Astrocyte (in vitro differentiated cells and primary cell): ENCODE measurements at regions not wholly inside any gene's neighbourhood (a gene's known extent, or its start where the extent isn't known, plus 50 kb on each side); places are given as distances from the start of the nearest gene placed in this dataset.

Experiments
- DNase-seq: peaks from one replicate; pipeline ENCODE4 v3.0.0-alpha.2; 2010; ENCODE audit warnings: low read depth
- FAIRE-seq: peaks from 2 replicates; lab custom pipeline; 2011; peaks lifted over from hg19 to GRCh38; lab: Jason Lieb, UNC
- H2AFZ ChIP-seq: 2 replicates; pipeline ENCODE4 v1.6.0; 2012; ENCODE audit warnings: low read depth, low read length, inconsistent platforms
- H3K27ac ChIP-seq: 2 replicates; pipeline ENCODE4 v1.5.1; 2011; ENCODE audit warnings: low read depth, low read length, inconsistent platforms
- H3K27me3 ChIP-seq: 2 replicates; pipeline ENCODE4 v1.6.0; 2011; ENCODE audit warnings: low read length, inconsistent platforms; ENCODE audit not compliant: insufficient read depth
- H3K36me3 ChIP-seq: 2 replicates; pipeline ENCODE4 v1.5.1; 2011; ENCODE audit warnings: low read length, inconsistent platforms; ENCODE audit not compliant: insufficient read depth
- H3K4me1 ChIP-seq: 2 replicates; pipeline ENCODE4 v1.5.1; 2011; ENCODE audit warnings: low read length, inconsistent platforms; ENCODE audit not compliant: insufficient read depth
- H3K4me2 ChIP-seq: 2 replicates; pipeline ENCODE4 v1.6.0; 2012; ENCODE audit warnings: low read length, inconsistent platforms
- H3K4me3 ChIP-seq: 2 replicates; pipeline ENCODE4 v1.5.1; 2011; ENCODE audit warnings: low read depth, mild to moderate bottlenecking, low read length, inconsistent platforms; ENCODE audit not compliant: insufficient read depth
- H3K79me2 ChIP-seq: 2 replicates; pipeline ENCODE4 v1.6.0; 2012; ENCODE audit warnings: mild to moderate bottlenecking, low read length, inconsistent platforms; ENCODE audit not compliant: insufficient read depth
- H3K9ac ChIP-seq: 2 replicates; pipeline ENCODE4 v1.6.0; 2012; ENCODE audit warnings: mild to moderate bottlenecking, low read length, inconsistent platforms
- H3K9me3 ChIP-seq: 2 replicates; pipeline ENCODE4 v1.5.1; 2012; ENCODE audit warnings: low read depth, mild to moderate bottlenecking, low read length, inconsistent platforms; ENCODE audit not compliant: insufficient read depth
- H4K20me1 ChIP-seq: 2 replicates; pipeline ENCODE4 v1.6.0; 2012; ENCODE audit warnings: low read length, inconsistent platforms; ENCODE audit not compliant: insufficient read depth
- H3K27ac Mint-ChIP-seq: one replicate; pipeline ENCODE4 v1.8.0; 2021; ENCODE audit warnings: mild to moderate bottlenecking, mixed read lengths; ENCODE audit not compliant: unreplicated experiment
- H3K27me3 Mint-ChIP-seq: one replicate; pipeline ENCODE4 v1.8.0; 2021; ENCODE audit warnings: low read depth, mixed read lengths; ENCODE audit not compliant: unreplicated experiment
- H3K36me3 Mint-ChIP-seq: one replicate; pipeline ENCODE4 v1.8.0; 2021; ENCODE audit warnings: low read depth, mixed read lengths; ENCODE audit not compliant: unreplicated experiment
- H3K4me1 Mint-ChIP-seq: one replicate; pipeline ENCODE4 v1.8.0; 2021; ENCODE audit warnings: low read depth, mixed read lengths; ENCODE audit not compliant: unreplicated experiment
- H3K4me3 Mint-ChIP-seq: one replicate; pipeline ENCODE4 v1.8.0; 2021; ENCODE audit warnings: mild to moderate bottlenecking, moderate library complexity, mixed read lengths; ENCODE audit not compliant: unreplicated experiment
- H3K9me3 Mint-ChIP-seq: one replicate; pipeline ENCODE4 v1.8.0; 2021; ENCODE audit warnings: mild to moderate bottlenecking, mixed read lengths; ENCODE audit not compliant: unreplicated experiment
- CTCF ChIP-seq: IDR thresholded peaks from 2 replicates; pipeline ENCODE4 v1.5.1; 2011; ENCODE audit warnings: low read depth, mild to moderate bottlenecking, inconsistent platforms, low read length, moderate library complexity; ENCODE audit not compliant: insufficient read depth
- EZH2 ChIP-seq: IDR thresholded peaks from 2 replicates; pipeline ENCODE4 v1.6.1; 2012; ENCODE audit warnings: mild to moderate bottlenecking, low read length, inconsistent platforms; ENCODE audit not compliant: insufficient read depth

DNA sequence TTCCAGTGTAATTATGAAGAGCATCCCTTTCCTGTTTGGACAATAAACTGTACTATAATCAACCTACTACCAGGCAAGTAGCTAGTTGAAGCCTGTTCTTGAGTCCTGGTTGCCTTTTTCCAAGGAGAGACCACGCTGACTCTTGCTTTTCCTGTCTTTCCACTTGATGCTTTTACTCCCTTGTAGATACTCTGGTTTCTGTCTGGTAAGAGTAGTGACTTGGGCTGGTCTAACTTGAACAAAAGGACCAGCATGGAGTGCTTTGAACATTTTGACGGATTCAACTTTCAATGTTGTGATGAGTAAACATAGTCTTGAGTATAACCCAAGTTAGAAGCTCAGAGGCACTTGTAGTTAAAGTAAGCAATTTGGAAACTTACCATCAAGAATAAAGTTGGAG, 464.3 kb downstream of the GADD45G start:
- DNase-seq (no peak), FAIRE-seq (no peak)
- Mint-ChIP-seq H3K36me3 (no peaks in the 10 kb centered on the region), H3K27me3 (peaks cover 24% of the 10 kb centered on the region), H3K4me3 (no peak overlapping the region), H3K27ac (no peak overlapping the region), H3K9me3 (no peaks in the 10 kb centered on the region), H3K4me1 (peaks cover 4% of the 10 kb centered on the region)
- Histone ChIP-seq H3K27me3 (peaks cover 2% of the 10 kb centered on the region), H3K4me3 (no peak overlapping the region), H3K9ac (no peak overlapping the region), H3K4me2 (no peak overlapping the region), H2AFZ (no peak overlapping the region), H3K36me3 (no peaks in the 10 kb centered on the region), H4K20me1 (no peaks in the 10 kb centered on the region), H3K27ac (no peak overlapping the region), H3K4me1 (no peaks in the 10 kb centered on the region), H3K79me2 (no peaks in the 10 kb centered on the region), H3K9me3 (no peaks in the 10 kb centered on the region)
- TF ChIP-seq CTCF: no peak

DNA sequence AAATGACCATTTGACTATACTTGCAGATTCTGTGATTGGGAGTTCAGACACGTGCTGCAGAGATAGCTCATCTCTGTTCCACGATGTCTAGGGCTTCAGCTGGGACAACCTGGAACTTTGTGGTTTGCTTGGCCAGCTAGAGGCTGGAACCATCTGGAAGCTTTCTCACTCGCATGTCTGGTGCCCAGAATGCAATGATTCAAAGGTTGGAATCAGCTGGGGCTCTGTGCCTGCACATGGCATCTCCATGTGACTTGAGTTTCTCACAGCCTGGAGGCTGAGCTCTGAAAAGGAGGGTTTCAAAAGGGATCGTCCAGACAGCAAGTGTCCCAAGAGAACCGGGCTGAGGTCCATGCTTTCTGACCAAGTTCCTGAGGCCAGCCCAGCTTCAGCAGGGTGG, 465.2 kb downstream of the GADD45G start:
- Histone ChIP-seq H4K20me1 (no peaks in the 10 kb centered on the region), H3K9me3 (no peaks in the 10 kb centered on the region), H3K4me3 (no peak overlapping the region), H3K36me3 (no peaks in the 10 kb centered on the region), H3K4me2 (no peak overlapping the region), H3K27ac (no peak overlapping the region), H2AFZ (no peak overlapping the region), H3K27me3 (peaks cover 4% of the 10 kb centered on the region), H3K79me2 (no peaks in the 10 kb centered on the region), H3K9ac (no peak overlapping the region), H3K4me1 (no peaks in the 10 kb centered on the region)
- Mint-ChIP-seq H3K27me3 (peaks cover 27% of the 10 kb centered on the region), H3K27ac (no peak overlapping the region), H3K4me1 (no peaks in the 10 kb centered on the region), H3K9me3 (no peaks in the 10 kb centered on the region), H3K4me3 (no peak overlapping the region), H3K36me3 (no peaks in the 10 kb centered on the region)
- TF ChIP-seq CTCF (no peak), EZH2 (no peak)
- no peak for DNase-seq
- FAIRE-seq: no peak

DNA sequence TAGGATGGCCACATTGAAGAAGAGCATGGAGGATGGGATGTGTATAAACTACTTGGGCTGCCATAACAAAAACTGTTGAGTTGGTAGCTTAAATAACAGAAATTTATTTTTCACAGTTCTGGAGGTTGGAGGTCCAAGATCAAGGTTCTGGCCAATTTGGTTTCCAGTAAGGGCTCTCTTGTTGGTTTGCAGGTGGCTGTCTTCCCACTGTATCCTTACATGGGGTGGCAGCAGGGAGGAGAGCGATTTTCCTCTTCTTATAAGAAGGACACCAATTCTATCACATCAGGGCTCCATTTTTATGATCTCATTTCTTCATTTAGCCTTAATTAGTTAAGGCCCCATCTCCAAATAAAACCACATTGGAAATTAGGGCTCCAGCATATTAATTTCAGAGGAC, 465.7 kb downstream of the GADD45G start:
- H3K36me3 Mint-ChIP-seq: no peaks in the 10 kb centered on the region
- H3K27me3 Mint-ChIP-seq: peaks cover 27% of the 10 kb centered on the region
- H2AFZ ChIP-seq: no peak overlapping the region
- FAIRE-seq: no peak
- H3K27me3 ChIP-seq: peaks cover 4% of the 10 kb centered on the region
- H3K79me2 ChIP-seq: no peaks in the 10 kb centered on the region
- no peak overlapping the region for H3K27ac Mint-ChIP-seq
- no peaks in the 10 kb centered on the region for H3K36me3 ChIP-seq
- H4K20me1 ChIP-seq: no peaks in the 10 kb centered on the region
- no peak overlapping the region for H3K4me3 ChIP-seq
- TF ChIP-seq EZH2: no peak
- TF ChIP-seq CTCF: no peak
- H3K4me1 Mint-ChIP-seq: no peaks in the 10 kb centered on the region
- H3K4me3 Mint-ChIP-seq: no peak overlapping the region
- no peak for DNase-seq
- no peak overlapping the region for H3K27ac ChIP-seq
- H3K4me1 ChIP-seq: no peaks in the 10 kb centered on the region
- H3K9me3 ChIP-seq: no peaks in the 10 kb centered on the region
- H3K9me3 Mint-ChIP-seq: no peaks in the 10 kb centered on the region
- no peak overlapping the region for H3K9ac ChIP-seq
- H3K4me2 ChIP-seq: no peak overlapping the region
